H9 (cell line): ENCODE measurements at regions not wholly inside any gene's neighbourhood (a gene's known extent, or its start where the extent isn't known, plus 50 kb on each side); places are given as distances from the start of the nearest gene placed in this dataset.

Experiments
- DNase-seq: peaks from one replicate; pipeline ENCODE4 v3.0.0-alpha.2; 2017
- H2AFZ ChIP-seq: one replicate; pipeline ENCODE4 v1.6.1; 2013; ENCODE audit warnings: mild to moderate bottlenecking, low read length, control low read depth, moderate library complexity
- H2AK5ac ChIP-seq: 2 replicates; pipeline ENCODE4 v1.6.1; 2013; ENCODE audit warnings: low read length, control low read depth, mixed read lengths; ENCODE audit not compliant: insufficient read length
- H2BK120ac ChIP-seq: one replicate; pipeline ENCODE4 v1.6.1; 2013; ENCODE audit warnings: low read depth, mild to moderate bottlenecking, low read length, control low read depth, inconsistent platforms; ENCODE audit not compliant: poor library complexity, severe bottlenecking
- H2BK12ac ChIP-seq: 2 replicates; pipeline ENCODE4 v1.6.1; 2013; ENCODE audit warnings: low read length, control low read depth, mixed read lengths, low read depth; ENCODE audit not compliant: insufficient read length
- H2BK15ac ChIP-seq: 2 replicates; pipeline ENCODE4 v1.6.1; 2013; ENCODE audit warnings: low read depth, low read length, control low read depth
- H2BK20ac ChIP-seq: one replicate; pipeline ENCODE4 v1.6.1; 2013; ENCODE audit warnings: low read depth, mild to moderate bottlenecking, low read length, control low read depth, inconsistent platforms; ENCODE audit not compliant: poor library complexity, severe bottlenecking
- H2BK5ac ChIP-seq: 2 replicates; pipeline ENCODE4 v1.6.1; 2013; ENCODE audit warnings: low read length, control low read depth, mixed read lengths; ENCODE audit not compliant: insufficient read length
- H3K14ac ChIP-seq: 2 replicates; pipeline ENCODE4 v1.6.1; 2013; ENCODE audit warnings: low read length, control low read depth; ENCODE audit not compliant: insufficient read depth
- H3K18ac ChIP-seq: 2 replicates; pipeline ENCODE4 v1.6.1; 2013; ENCODE audit warnings: low read depth, mild to moderate bottlenecking, mixed read lengths, low read length, control low read depth; ENCODE audit not compliant: insufficient read length
- H3K23ac ChIP-seq: 2 replicates; pipeline ENCODE4 v1.6.1; 2013; ENCODE audit warnings: low read length, control low read depth, mixed read lengths, low read depth; ENCODE audit not compliant: insufficient read length
- H3K23me2 ChIP-seq: 2 replicates; pipeline ENCODE4 v1.6.1; 2013; ENCODE audit warnings: low read depth, mild to moderate bottlenecking, mixed read lengths, low read length, control low read depth; ENCODE audit not compliant: insufficient read length, poor library complexity, severe bottlenecking
- H3K27ac ChIP-seq: 2 replicates; pipeline ENCODE4 v1.5.1; 2013; ENCODE audit warnings: low read length, control low read depth, mixed read lengths, low read depth; ENCODE audit not compliant: insufficient read length
- H3K27me3 ChIP-seq: 2 replicates; pipeline ENCODE4 v1.6.1; 2013; ENCODE audit warnings: low read length, control low read depth, inconsistent platforms; ENCODE audit not compliant: insufficient read depth
- H3K4ac ChIP-seq: 2 replicates; pipeline ENCODE4 v1.6.1; 2013; ENCODE audit warnings: low read depth, mild to moderate bottlenecking, control low read depth, inconsistent platforms, low read length, moderate library complexity
- H3K4me1 ChIP-seq: 2 replicates; pipeline ENCODE4 v1.6.1; 2013; ENCODE audit warnings: low read length, control low read depth, inconsistent platforms; ENCODE audit not compliant: insufficient read depth
- H3K4me2 ChIP-seq: 2 replicates; pipeline ENCODE4 v1.6.1; 2013; ENCODE audit warnings: low read length, control low read depth, mixed read lengths; ENCODE audit not compliant: insufficient read length, insufficient read depth
- H3K56ac ChIP-seq: 2 replicates; pipeline ENCODE4 v1.6.1; 2013; ENCODE audit warnings: low read depth, mild to moderate bottlenecking, mixed read lengths, low read length, control low read depth; ENCODE audit not compliant: insufficient read length
- H3K79me1 ChIP-seq: 2 replicates; pipeline ENCODE4 v1.6.1; 2013; ENCODE audit warnings: low read depth, mild to moderate bottlenecking, moderate library complexity, low read length, control low read depth, inconsistent platforms; ENCODE audit not compliant: insufficient read depth, poor library complexity, severe bottlenecking
- H3K79me2 ChIP-seq: 2 replicates; pipeline ENCODE4 v1.6.1; 2013; ENCODE audit warnings: low read length, control low read depth, inconsistent platforms; ENCODE audit not compliant: insufficient read depth
- H3K9ac ChIP-seq: 2 replicates; pipeline ENCODE4 v1.6.1; 2013; ENCODE audit warnings: low read length, control low read depth, mixed read lengths; ENCODE audit not compliant: insufficient read length; ENCODE audit errors: extremely low read depth
- H3K9me3 ChIP-seq: one replicate; pipeline ENCODE4 v1.6.1; 2013; ENCODE audit warnings: low read depth, low read length, inconsistent platforms; ENCODE audit not compliant: control insufficient read depth
- H3T11ph ChIP-seq: one replicate; pipeline ENCODE4 v1.6.1; 2013; ENCODE audit warnings: mild to moderate bottlenecking, low read length, control low read depth, inconsistent platforms
- H4K20me1 ChIP-seq: one replicate; pipeline ENCODE4 v1.6.1; 2013; ENCODE audit not compliant: control insufficient read depth, insufficient read length, insufficient read depth
- H4K5ac ChIP-seq: 2 replicates; pipeline ENCODE4 v1.6.1; 2013; ENCODE audit warnings: low read depth, mild to moderate bottlenecking, mixed read lengths, low read length, control low read depth; ENCODE audit not compliant: insufficient read length
- H4K8ac ChIP-seq: replicated peaks from 2 replicates; pipeline ENCODE4 v1.6.1; 2013; ENCODE audit warnings: low read length, control low read depth, mixed read lengths, low read depth; ENCODE audit not compliant: insufficient read length
- H4K91ac ChIP-seq: 2 replicates; pipeline ENCODE4 v1.6.1; 2013; ENCODE audit warnings: low read depth, mild to moderate bottlenecking, moderate library complexity, mixed read lengths, low read length, control low read depth; ENCODE audit not compliant: insufficient read length
- H3K27ac Mint-ChIP-seq, 3 experiments: 2 replicates in 2 of 3; 3 replicates in 1 of 3; pipeline ENCODE4 v1.8.0; 2020 to 2021; ENCODE audit warnings: mixed read lengths in 3 of 3, mild to moderate bottlenecking in 1 of 3, moderate library complexity in 1 of 3
- H3K27me3 Mint-ChIP-seq: 2 replicates; pipeline ENCODE4 v1.8.0; 2021; ENCODE audit warnings: low read depth, mild to moderate bottlenecking, moderate library complexity, mixed read lengths
- H3K36me3 Mint-ChIP-seq, 3 experiments: 2 replicates in 2 of 3; 3 replicates in 1 of 3; pipeline ENCODE4 v1.8.0; 2020 to 2021; ENCODE audit warnings: low read depth in 3 of 3, mixed read lengths in 3 of 3; ENCODE audit not compliant: insufficient read depth in 1 of 3
- H3K4me1 Mint-ChIP-seq, 2 experiments: 2 replicates each; pipeline ENCODE4 v1.8.0; 2020; ENCODE audit warnings: mixed read lengths in 2 of 2
- H3K4me3 Mint-ChIP-seq, 2 experiments: 2 replicates in 1 of 2; 3 replicates in 1 of 2; pipeline ENCODE4 v1.8.0; 2020 to 2021; ENCODE audit warnings: mild to moderate bottlenecking in 2 of 2, mixed read lengths in 2 of 2, moderate library complexity in 1 of 2
- H3K9me3 Mint-ChIP-seq, 2 experiments: 2 replicates in 1 of 2; 3 replicates in 1 of 2; pipeline ENCODE4 v1.8.0; 2020; ENCODE audit warnings: mild to moderate bottlenecking in 2 of 2, mixed read lengths in 2 of 2, moderate library complexity in 1 of 2
- WGBS: extraction: QIAGEN DNeasy Blood & Tissue Kit; methylation state at CpG from one replicate; pipeline ENCODE4 v1.1.7; 2013; ENCODE audit warnings: missing lambda C conversion rate, low lambda C conversion rate, mixed read lengths; ENCODE audit not compliant: insufficient read length; ENCODE audit errors: extremely low coverage; 5-methylcytosine and 5-hydroxymethylcytosine counted together
- TF ChIP-seq, protein P1 (sequence below): fragments of 200-600 bp; sonication (generic); conservative IDR thresholded peaks from 3 replicates; pipeline ENCODE4 v1.8.0; 2021; ENCODE audit warnings: antibody characterized with exemption, mild to moderate bottlenecking

DNA sequence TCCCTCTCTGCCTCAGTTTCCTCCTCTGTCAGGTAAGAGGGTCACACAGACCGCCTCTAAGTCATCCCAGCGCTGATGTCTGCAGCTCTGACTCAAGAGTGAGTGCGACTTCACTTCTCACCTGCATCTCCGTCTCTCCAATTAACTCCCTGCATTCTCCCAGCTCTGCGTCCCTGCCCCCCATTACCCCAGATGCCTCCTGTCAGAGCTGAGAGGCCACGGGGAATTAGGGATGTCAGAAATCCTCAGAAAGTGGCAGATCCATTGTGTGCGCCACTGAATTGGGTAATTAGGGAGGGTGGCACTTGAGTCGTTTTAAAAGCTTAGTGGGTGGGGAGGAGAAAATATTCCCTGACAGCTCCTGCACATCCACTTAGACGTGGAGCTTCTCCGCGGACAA, 885.4 kb upstream of the EEF2KMT start:
- no peak overlapping the region for H3K27ac ChIP-seq
- Mint-ChIP-seq H3K36me3 (no peaks in the 10 kb centered on the region), H3K9me3 (no peaks in the 10 kb centered on the region), H3K4me3 (no peak overlapping the region), H3K4me1 (peaks cover 36 to 45% of the 10 kb centered on the region in 2 experiments), H3K27me3 (peaks cover 11% of the 10 kb centered on the region), H3K27ac (no peak overlapping the region; a peak in 2 of 7 replicates)
- H3T11ph ChIP-seq, result no peak overlapping the region
- no peak overlapping the region for H2BK120ac ChIP-seq
- no peak overlapping the region for H2AK5ac ChIP-seq
- no peak overlapping the region for H2BK20ac ChIP-seq
- H3K14ac ChIP-seq, result no peak overlapping the region
- H2AFZ ChIP-seq, result no peak overlapping the region
- H3K56ac ChIP-seq, result no peak overlapping the region
- H3K4me1 ChIP-seq, result peaks cover 7% of the 10 kb centered on the region; the same call in 1 of the 2 replicates
- no CpG with 5 or more reads among the region's 11 CpGs for WGBS
- H3K9ac ChIP-seq, result no peak overlapping the region
- H4K8ac ChIP-seq, result no peak overlapping the region
- TF ChIP-seq, protein P1, sequence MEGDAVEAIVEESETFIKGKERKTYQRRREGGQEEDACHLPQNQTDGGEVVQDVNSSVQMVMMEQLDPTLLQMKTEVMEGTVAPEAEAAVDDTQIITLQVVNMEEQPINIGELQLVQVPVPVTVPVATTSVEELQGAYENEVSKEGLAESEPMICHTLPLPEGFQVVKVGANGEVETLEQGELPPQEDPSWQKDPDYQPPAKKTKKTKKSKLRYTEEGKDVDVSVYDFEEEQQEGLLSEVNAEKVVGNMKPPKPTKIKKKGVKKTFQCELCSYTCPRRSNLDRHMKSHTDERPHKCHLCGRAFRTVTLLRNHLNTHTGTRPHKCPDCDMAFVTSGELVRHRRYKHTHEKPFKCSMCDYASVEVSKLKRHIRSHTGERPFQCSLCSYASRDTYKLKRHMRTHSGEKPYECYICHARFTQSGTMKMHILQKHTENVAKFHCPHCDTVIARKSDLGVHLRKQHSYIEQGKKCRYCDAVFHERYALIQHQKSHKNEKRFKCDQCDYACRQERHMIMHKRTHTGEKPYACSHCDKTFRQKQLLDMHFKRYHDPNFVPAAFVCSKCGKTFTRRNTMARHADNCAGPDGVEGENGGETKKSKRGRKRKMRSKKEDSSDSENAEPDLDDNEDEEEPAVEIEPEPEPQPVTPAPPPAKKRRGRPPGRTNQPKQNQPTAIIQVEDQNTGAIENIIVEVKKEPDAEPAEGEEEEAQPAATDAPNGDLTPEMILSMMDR, result no peak
- H4K5ac ChIP-seq, result no peak overlapping the region
- H3K79me1 ChIP-seq, result no peaks in the 10 kb centered on the region
- DNase-seq, result no peak
- no peak overlapping the region for H3K23ac ChIP-seq
- H2BK12ac ChIP-seq, result no peak overlapping the region
- H2BK15ac ChIP-seq, result no peak overlapping the region
- H4K20me1 ChIP-seq, result no peaks in the 10 kb centered on the region
- no peak overlapping the region for H2BK5ac ChIP-seq
- no peak overlapping the region for H4K91ac ChIP-seq
- no peak overlapping the region for H3K4ac ChIP-seq
- no peaks in the 10 kb centered on the region; the same call in 1 of the 2 replicates for H3K79me2 ChIP-seq
- H3K18ac ChIP-seq, result no peak overlapping the region
- H3K23me2 ChIP-seq, result no peaks in the 10 kb centered on the region
- H3K4me2 ChIP-seq, result no peak overlapping the region
- no peaks in the 10 kb centered on the region for H3K27me3 ChIP-seq
- H3K9me3 ChIP-seq, result no peaks in the 10 kb centered on the region
